ENCODE measurements at regions not wholly inside any gene's neighbourhood (a gene's known extent, or its start where the extent isn't known, plus 50 kb on each side); places are given as distances from the start of the nearest gene placed in this dataset.
A peak's percentile ranks its signal among the peaks of the same experiment; 100 is the strongest.

DNA sequence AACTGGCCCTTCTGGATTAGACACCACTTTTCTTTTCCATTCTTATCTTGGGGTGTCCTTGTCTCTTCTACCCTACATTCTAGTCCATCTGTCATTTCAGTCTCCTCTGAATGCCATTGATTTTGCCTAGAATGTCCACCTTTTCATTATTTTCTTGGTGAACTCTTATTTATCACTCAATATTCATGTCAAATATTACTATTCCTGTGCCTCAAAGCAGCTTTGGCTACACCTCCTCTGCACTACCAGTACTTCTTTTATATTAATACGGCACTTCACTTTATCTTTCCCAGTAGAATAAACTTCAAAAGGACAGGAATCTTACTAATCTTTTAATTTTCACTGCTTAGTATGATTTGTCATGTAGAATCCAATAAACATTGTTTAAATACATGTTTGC lies 186.4 kb upstream of the DPYD start:
- ATAC-seq (no peak), DNase-seq (no peak)
- H3K4me3 ChIP-seq = no peak overlapping the region
- no peak for TF ChIP-seq POLR2A (IDR thresholded peaks at IDR 0.05)
- TF ChIP-seq, protein P1, sequence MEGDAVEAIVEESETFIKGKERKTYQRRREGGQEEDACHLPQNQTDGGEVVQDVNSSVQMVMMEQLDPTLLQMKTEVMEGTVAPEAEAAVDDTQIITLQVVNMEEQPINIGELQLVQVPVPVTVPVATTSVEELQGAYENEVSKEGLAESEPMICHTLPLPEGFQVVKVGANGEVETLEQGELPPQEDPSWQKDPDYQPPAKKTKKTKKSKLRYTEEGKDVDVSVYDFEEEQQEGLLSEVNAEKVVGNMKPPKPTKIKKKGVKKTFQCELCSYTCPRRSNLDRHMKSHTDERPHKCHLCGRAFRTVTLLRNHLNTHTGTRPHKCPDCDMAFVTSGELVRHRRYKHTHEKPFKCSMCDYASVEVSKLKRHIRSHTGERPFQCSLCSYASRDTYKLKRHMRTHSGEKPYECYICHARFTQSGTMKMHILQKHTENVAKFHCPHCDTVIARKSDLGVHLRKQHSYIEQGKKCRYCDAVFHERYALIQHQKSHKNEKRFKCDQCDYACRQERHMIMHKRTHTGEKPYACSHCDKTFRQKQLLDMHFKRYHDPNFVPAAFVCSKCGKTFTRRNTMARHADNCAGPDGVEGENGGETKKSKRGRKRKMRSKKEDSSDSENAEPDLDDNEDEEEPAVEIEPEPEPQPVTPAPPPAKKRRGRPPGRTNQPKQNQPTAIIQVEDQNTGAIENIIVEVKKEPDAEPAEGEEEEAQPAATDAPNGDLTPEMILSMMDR (IDR thresholded peaks at IDR 0.05) = no peak
- no peaks in the 10 kb centered on the region for H3K4me1 ChIP-seq
- intact Hi-C loops (cut with DNase I) = no loop called here
- no peaks in the 10 kb centered on the region for H3K27me3 ChIP-seq
- 41% methylated on average over 1 of the region's 1 CpG for WGBS (ENCODE audit: insufficient coverage, low coverage, low lambda C conversion rate, missing lambda C conversion rate)
- H3K27ac ChIP-seq = no peak overlapping the region
- H3K36me3 ChIP-seq = no peaks in the 10 kb centered on the region
- H3K9me3 ChIP-seq = no peaks in the 10 kb centered on the region

DNA sequence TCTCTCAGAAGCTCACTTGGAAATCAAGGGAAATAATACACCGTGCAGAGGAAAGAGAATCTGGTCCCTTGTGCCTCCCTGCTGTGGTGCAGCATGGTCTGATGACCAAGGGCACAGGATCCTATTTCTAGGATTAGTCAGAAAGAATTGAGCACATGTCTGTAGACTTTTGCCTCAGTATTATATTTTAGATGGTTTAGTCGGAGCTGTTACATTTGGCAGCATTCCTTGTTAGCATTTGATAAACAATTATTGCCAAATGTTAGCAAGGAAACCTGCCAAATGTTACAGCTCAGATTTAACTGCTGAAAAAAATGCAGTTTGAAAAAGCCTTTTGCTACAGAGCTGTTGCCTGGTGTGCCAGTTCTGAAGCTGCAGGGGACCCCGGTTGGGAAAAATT lies 183.5 kb upstream of the DPYD start:
- 9% methylated on average over 2 of the region's 3 CpGs for WGBS (ENCODE audit: insufficient coverage, low coverage, low lambda C conversion rate, missing lambda C conversion rate)
- TF ChIP-seq, protein P1 (IDR thresholded peaks at IDR 0.05) = no peak
- no peak for TF ChIP-seq POLR2A (IDR thresholded peaks at IDR 0.05)
- Histone ChIP-seq H3K27ac (no peak overlapping the region), H3K9me3 (no peaks in the 10 kb centered on the region), H3K27me3 (no peaks in the 10 kb centered on the region), H3K4me3 (no peak overlapping the region), H3K4me1 (no peaks in the 10 kb centered on the region), H3K36me3 (no peaks in the 10 kb centered on the region)
- ATAC-seq (peak; percentile 34 to 94 (median 48)), DNase-seq (no peak)
- intact Hi-C loops (cut with DNase I) = no loop called here

DNA sequence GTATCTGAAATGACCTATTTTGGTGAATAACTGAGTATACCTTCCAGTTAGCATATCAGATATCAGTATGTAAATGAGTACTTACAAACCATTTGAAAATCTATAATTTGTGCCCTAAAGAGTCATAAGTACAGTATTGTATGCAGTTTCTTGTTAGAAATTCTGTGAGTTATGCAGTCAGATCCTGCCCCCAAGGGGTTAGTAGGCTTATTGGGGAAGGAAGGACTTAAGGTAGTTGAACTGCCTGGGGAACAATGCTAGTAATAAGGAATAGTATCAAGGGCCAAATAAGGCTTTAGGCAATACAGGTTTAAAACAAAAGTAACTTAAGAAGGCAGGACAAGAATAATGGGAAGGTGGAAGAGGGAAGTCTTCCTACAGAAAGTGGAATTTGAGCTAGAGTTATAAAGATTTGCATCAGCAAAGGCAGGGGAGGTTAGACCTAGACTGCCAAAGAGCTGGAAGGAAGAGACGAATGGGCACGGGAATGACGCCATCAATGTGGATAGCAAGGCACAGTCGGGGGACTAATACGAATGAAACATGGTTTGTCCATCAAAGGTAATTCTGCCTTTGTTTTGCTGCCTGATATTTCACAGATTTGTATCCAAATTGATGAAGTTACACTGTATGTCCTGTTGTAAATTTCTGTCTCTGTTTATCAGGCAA lies 182.9 kb upstream of the DPYD start:
- H3K9me3 ChIP-seq = no peaks in the 10 kb centered on the region
- H3K4me1 ChIP-seq = no peaks in the 10 kb centered on the region
- H3K27ac ChIP-seq = no peak overlapping the region
- DNase-seq = no peak
- 49% methylated on average over 5 of the region's 5 CpGs for WGBS (ENCODE audit: insufficient coverage, low coverage, low lambda C conversion rate, missing lambda C conversion rate)
- no peak for ATAC-seq
- H3K4me3 ChIP-seq = no peak overlapping the region
- no peaks in the 10 kb centered on the region for H3K36me3 ChIP-seq
- no peak for TF ChIP-seq POLR2A (IDR thresholded peaks at IDR 0.05)
- TF ChIP-seq, protein P1 (IDR thresholded peaks at IDR 0.05) = no peak
- no peaks in the 10 kb centered on the region for H3K27me3 ChIP-seq
- intact Hi-C loops (cut with DNase I) = no loop called here

DNA sequence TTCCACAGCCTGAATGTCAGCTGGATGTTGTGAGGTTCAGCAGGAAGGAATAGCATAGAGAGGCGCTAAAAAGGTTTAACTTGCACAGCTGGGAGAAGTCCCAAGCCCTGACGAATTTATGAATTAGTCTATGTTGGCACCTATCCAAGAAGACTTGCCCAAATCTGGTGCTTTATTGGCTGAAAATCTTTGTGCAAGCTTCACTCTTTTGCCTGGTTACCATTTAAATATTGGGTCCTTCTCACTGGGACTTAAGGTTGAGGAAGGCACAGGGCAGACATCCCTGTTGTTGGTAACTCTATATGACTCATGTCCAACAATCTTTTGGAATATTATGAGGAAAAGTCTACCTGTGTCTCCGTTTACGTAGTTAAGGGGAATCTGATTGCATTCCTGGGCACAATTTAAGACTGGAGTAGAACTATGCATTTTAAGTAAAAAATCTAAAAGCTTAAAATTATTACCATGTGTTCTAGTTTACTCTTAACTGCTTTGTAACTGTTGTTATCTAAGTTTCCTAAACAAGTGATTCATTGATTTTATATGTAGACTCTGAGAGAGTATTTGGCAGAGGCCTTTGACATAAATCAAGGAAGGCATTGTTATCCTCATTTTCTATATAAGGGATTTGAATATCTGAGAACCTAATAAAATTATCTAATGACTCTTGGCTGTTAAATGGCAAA lies 181.7 kb upstream of the DPYD start:
- no peak overlapping the region for H3K27ac ChIP-seq
- no peaks in the 10 kb centered on the region for H3K36me3 ChIP-seq
- H3K4me1 ChIP-seq = no peaks in the 10 kb centered on the region
- intact Hi-C loops (cut with DNase I) = no loop called here
- ATAC-seq (no peak), DNase-seq (no peak)
- no peaks in the 10 kb centered on the region for H3K9me3 ChIP-seq
- H3K4me3 ChIP-seq = no peak overlapping the region
- no peak for TF ChIP-seq POLR2A (IDR thresholded peaks at IDR 0.05)
- TF ChIP-seq, protein P1 (IDR thresholded peaks at IDR 0.05) = no peak
- 58% methylated on average over 4 of the region's 4 CpGs for WGBS (ENCODE audit: insufficient coverage, low coverage, low lambda C conversion rate, missing lambda C conversion rate)
- no peaks in the 10 kb centered on the region for H3K27me3 ChIP-seq
